A172 (cell line): ENCODE measurements at regions not wholly inside any gene's neighbourhood (a gene's known extent, or its start where the extent isn't known, plus 50 kb on each side); places are given as distances from the start of the nearest gene placed in this dataset.

ENCODE experiments used
- DNase-seq: peaks from one replicate; pipeline ENCODE4 v3.0.0-alpha.2; 2015; ENCODE audit warnings: low spot score

DNA sequence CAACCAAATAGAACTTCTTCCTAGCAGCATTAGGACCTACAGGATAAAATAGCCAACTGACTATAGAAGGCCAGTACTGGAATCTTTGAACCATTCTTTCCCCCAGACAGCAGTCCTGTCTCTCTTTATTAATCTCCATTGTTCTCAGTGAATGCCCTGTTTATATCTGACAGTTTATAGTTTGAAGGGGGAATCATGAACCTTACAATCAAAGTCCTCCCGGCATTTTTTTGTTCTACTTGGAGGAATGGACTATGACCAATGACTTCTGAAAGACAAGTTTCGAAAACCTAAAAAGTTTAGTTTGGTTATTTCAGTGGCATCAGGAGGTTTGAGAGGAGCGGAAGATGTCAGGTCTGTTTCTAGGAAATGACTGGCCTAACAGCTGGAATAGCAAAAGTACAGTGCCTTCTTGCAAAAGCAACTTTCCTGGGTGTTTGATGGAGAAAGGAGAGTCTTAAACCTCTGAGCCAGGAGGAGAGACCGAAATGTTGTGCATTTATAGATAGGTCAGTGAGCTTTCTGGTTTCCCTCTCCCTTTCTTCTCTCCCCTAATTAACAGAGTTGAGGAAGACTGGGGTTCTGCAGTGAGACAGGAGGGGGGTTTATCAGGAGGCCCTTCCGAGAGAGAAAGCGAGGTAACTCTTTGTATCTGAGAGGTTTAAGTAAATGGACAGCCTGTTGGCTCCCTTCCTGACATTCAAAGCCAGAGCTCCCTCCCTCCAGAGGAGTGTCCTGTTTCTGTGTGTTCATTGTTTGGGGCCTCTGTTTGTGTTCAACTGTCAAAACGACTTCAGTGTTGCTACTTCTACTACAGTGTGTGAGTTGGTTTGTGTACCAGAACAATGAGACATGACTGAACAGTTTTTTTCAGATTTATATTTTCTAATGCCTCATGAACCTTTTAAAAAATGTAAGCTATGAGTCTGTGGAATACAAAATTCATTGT is 383.0 kb upstream of the RARB start:
- DNase-seq = no peak

DNA sequence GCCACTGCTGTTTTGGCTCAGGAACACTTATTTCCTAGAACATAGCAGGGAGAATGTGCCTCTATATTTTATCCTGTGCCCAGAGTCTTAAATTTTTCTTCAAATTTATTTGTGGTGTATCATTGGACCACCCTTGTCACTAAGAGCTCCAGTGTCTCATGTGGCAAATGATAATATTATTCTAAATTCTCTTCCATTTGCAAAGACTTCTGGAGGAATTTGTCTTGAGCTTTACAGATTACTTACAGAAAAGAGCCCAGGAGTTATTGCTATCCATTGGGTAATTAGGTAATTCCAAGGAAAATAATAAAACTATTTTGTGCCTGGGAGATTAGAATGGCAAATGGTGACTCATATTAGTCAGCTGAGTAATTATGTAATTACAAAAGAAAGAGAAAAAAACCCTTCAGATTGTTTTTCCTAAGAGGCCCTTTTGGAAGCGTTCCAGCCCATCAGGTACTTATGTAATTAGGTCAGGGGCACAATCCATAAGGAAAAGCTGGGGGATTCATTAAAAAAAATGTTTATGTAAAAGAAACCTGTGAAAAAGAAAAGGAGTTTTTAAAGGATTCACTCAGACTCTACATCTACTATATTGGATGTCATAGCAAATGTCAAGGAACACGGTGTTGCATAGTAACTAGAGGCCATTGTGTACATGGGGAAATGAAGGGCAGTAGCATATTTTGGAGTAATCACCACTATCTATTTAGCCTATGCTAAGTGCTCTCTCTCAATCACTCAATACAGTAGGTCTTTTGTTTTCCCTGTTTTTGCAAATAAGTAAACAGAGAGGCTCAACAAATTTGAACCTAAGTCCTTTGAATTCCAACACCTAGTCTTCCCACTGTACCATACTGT is 380.9 kb upstream of the RARB start:
- no peak for DNase-seq

DNA sequence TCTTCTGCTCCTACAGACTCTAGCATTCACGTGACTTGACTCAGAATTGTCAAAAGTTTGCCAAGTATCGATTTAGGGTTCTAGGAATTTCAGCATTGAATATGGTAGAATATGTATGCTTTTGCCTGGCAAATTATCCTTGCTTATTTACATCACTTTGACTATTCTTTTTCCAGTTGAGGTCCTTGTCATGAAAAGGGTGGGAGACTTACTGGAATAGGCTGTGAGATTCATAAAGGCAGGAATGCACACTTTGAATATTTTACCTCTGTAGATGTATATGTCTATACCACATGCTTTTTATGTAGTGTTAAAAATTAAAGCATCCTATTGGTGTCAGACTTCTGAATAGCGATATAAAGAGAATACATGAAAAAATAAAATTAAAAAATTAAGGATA is 378.8 kb upstream of the RARB start:
- DNase-seq = no peak

DNA sequence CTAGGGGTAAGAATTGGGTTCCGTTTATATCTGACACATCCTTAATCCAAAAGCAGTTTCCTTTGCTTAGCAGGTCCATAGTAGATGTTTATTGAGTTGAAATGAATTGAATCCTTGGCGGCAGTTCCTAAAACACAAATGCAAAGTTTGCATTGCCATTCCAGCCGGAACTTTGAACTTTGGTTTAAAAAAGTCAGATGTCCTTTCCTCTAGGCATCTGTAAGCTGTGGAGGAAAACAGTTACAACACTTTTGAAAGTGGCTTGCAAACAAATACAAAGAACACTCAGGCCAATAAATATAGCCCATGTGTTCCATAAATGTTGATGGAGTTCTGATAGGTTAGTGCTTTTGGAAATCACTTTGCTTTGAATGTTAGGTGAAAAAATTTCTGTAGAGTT is 374.7 kb upstream of the RARB start:
- DNase-seq = no peak

DNA sequence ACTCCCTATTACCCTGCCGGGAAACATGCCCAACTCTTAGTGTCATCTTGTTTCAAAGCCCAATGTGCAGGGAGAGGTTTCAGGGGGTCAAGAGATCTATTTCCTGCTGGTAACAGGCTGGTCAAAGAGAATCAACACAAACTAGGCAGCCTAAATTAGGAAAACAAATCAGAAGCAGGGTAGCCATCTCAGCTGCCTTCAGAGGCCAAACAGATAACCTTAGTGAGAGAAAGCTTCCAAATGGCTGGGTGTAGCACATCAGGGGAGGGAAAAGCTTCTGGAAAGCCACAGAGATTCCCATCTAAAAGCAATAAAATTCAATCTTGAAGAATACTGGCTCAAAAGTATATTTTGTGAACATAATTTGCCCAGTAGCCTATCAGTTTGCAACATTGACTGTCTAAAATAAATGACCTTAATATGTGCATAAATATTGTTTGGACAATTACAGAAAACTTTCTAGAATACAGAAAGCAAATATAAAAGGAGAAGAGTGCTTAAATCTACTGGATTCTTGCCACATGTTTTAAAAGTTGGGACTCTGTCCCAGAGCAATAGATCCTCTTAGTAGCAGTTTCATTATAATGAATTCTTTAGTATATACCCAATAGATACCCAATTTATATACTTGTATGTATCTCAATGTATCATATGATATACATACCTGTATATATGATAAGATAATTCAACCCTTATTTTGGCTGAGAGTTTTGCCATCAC is 371.9 kb upstream of the RARB start:
- no peak for DNase-seq

DNA sequence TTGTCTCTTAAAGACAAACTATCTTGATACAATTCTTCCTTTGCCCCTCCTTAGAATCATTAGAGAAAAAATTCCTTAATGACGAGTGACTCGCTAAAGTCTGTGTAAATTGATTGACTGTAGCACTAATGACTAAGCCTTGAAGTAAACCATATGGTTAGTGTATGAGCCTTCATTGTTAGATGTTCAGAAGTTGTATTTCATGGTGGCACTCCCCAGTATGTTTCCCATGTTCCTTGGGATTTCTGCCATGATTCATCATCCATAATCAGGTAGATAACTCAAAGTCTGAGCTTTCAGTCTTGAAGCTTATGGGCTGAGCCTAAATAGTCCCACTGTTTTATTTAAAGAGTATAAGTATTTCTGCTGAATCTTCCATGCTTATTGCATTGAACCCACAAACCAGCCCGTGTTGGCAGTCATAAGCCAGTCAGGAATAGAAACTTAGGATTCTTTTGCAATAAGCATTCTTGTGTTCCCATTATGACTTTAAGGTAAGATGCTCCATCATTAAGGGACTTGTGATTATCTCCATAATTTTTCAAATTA is 371.2 kb upstream of the RARB start:
- DNase-seq = no peak

DNA sequence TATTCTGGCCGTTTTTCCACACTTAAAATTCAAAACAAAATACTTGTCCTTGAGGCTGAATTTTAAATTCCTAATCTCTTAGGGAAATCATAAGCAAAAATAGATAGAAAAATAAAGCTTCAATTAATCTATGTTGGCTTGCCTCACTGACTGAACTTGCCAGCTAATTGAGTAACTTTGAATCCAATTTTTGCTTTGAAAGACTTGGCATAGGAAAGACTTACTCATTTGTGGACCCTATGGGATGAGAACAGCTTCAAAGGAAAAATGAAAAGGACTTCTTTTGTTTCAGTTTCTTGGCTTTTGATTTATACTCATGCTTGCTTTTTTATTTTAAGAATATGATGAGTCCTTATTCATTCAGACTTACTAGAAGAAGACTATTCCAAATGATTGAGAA is 370.7 kb upstream of the RARB start:
- DNase-seq = no peak

DNA sequence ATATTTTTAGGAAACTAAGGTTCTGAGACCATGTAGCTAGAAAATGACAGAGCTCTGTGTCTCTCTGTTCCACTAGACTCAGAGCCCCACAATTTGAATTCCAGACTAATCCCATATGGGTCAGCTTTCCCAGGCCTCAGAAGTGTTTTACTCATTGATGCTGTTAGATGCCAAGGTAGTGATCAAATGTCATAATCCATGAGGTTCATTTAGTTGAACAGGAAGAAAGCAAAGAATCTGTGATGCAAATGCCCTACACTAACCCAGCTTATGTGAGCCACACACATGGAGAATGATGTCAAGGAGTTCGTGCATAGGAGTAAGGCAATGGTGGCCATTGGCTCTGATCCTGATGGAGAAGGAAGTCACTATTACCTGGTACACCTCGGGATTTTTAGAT is 363.4 kb upstream of the RARB start:
- no peak for DNase-seq

DNA sequence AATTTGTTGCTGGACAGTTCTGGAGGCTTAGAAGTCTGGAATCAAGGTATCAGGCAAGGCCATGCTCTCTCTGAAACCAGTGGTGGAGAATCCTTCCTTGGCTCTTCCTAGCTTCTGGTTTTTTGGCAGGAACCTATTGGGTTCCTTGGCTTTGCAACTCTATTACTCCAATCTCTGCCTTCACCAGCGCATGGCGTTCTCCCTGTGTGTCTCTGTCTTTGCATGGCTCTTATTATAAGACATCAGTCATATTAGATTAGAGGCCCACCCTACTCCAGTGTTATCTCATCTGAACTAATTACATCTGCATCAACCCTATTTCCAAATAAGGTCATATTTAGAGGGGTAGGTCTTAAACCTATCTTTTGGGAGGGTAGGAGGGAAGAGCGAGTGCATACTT is 358.1 kb upstream of the RARB start:
- no peak for DNase-seq

DNA sequence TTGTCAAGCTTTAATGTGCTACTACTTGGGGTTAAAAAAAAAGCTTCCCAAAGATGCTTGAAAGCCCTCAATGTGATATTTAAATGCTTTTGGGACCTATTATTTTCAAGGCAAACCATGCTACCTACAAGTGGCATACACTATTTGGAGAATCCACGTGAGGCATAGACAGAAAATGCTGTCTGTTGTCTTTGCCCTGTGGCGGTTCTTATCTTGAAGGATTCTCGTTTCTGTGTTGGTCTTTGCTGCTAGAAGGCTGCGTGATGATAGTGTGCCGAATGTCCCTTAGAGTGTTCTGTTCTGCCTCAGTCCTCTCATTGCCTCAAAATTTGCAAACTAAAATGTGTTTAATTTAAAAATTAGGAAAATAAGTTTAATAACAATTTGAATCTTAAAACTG is 356.2 kb upstream of the RARB start:
- no peak for DNase-seq

DNA sequence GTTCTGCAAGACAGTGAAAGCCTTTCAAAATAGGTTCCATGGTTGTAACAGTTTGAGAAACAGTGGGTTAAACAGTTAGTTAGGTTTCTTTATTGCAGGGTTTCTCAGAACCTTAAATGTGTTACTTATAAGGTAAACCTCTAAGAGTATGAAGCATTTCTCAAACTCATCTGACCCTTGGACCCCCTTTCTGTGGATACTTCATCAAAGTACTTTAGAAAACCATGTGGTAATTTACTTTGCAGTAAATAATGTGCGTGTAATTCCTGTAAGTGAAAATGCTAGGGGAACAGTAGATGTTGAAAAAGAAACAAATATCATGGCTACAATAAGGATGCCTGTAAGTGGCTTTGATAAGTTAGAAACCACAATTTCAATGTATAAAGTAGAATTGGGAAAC is 354.6 kb upstream of the RARB start:
- no peak for DNase-seq

DNA sequence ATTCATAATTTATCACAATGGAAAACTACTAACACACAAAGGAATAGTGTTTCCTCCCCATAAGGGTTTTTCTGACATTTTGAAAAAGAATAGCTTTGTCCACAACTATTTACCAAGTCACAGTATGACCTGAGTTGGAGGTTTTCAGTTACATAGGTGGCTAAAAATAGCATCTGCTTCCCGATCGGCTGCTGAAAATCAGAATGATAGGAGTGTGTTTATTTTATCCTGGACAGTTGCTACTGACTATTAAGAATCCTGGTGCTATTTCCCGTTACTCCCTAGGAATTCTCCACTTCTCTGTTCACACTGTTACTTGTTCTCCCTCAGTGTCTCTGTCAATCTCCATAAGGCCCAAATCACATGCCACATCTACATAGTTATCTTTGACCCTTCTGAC is 353.9 kb upstream of the RARB start:
- DNase-seq = no peak

DNA sequence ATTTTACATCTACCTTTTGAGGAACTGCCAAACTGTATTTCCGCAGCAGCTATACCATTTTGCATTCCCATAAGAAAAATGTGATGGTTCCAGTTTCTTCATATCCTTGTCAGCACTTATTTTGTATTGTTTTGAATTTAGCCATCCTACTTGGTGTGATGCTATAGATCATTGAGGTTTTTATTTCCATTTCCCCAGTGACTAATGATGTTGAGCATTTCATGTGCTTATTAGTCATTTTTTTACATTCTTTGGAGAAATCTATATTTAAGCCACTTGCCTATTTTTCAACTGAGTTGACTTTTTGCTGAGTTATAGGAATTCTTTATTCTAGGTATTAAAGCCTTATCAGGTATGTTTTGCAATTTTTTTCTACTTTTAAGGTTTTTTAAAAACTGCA is 347.6 kb upstream of the RARB start:
- DNase-seq = peak; percentile 5

DNA sequence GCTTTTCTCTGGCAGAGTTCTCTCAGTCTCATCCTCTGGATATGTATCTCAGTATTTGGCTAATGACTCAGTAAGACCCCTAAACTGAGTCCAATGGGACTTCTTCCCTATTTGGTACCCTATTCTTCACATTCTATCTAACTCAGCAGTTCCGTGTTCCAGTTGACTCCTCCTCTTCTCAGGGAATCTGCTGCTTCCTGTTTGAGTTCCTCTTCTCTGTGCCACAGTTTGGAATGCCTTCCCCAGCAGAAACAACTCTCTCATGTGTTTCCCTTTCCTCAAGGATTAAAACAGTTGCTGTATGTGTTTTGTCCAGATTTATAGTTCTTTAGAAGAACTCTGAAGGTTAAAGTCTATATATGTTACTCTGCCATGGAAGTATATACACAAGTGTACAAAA is 344.0 kb upstream of the RARB start:
- peak; percentile 3 for DNase-seq

DNA sequence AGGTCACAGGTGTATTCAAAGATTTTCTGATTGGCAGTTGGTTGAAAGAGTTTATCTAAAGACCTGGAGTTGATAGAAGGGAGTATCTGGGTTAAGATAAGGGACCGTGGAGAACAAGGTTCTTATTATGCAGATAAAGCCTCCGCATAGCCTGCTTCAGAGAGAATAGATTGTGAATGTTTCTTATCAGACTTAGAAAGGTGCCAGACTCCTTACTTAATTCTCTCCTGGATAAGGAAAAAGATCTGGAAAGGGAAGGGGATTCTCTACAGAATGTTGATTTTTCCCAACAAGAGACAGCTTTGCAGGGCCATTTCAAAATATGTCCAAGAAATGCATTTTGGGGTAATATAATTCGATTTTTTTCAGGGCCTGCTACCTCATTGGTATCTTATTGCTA is 341.3 kb upstream of the RARB start:
- no peak for DNase-seq

DNA sequence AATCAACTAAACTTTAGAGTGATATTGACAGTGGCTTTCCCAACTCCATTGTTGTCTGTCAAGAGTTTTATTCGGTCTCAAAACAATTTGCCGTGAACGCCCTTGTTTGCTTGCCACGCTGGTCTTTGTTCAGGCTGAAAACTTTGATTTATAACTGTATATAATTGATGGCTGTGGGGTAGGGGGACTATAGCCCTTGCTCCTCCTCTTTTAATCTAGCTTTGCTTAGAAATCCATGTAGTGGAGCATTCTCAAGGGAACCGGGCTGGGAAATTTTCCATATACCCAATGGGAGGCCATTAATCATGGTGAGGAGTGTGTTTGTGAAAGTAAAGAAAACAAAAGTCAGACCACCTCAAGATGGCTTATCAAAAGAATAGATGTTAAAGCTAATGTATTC is 339.8 kb upstream of the RARB start:
- no peak for DNase-seq

DNA sequence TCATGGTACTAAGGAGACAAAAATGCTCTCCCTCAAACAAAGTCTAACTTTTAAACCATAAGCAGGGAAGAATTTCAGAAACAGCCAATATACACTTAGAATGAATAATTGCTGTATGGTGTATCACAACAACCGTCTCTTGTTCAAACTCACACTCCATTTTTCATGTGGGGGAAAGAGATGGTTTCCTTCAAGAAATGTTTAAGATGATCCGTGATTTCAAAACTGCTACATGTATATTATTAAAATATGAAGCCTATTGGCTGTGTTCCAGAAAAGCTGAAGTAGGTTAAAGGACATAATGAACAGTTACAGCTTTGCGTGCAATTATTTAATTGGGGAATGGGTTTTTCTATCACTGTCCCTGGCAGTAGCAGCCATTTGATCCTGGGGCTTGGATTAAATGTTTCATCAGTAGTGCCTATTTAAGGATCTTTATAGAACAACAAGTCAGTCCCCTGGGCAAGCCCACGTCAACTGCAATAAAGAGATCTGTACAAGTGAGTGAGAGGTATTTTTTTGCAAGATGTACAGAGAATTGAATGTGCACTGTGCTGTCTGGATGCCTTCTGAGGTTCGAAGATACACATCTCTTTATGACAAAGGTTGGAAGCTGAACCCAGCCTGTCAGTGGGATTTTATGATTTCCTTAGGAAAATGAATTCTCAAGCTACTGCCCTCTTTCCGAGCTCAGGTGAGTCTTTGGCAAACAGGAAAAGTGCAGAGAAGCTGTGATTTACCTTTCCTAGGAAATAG is 337.2 kb upstream of the RARB start:
- no peak for DNase-seq

DNA sequence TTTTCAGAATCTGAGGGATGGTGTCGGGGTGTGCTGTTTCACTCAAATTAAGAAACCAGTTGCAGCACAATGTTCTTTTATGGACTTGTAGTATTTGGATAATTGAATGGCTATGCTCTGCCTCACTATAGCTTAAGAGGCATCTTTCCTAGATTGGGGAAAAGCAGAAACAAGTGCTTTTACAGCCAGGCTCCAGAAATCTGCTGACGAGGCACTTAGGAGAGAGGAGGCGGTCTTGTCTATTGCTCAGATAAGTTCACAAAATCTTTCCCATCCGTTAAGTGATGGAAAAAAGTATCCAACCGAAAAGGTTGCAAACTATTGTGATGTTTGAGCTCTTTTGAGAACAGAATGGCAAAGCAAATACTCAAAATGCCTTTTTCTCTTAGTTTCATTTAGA is 336.1 kb upstream of the RARB start:
- DNase-seq = no peak

DNA sequence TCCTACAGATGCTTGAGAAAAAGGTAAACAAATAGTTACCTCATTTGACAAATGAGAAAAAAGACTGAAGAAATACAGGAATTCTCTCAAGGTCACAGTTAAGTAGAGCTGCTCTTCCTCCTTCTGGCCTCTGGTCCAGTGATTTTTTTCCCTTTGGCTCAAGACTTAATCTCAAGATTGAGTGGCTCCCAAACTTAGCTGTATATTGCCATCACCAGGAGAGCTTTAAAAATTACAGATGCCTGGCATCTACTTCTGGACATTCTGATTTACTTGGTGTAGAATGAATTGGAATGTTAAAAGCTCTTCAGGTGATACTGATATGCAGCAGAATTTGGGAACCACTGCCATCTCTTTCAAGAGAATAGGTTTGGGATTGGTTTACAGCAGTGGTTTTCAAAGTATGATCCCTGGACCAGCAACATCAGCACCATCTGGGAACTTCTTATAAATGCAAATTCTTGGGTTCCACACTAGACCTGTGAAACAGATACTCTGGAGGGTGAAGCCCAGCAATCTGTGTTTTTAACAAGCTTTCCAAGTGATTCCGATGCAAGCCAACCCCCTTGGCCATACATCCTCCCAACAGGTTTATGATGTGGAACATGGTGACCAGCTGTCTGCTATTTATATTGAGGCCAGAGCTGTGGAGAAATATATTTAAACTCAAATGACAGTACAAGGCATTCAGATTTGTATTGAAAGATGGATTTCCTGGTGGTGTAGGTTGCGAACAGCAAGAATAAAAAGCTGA is 333.0 kb upstream of the RARB start:
- no peak for DNase-seq

DNA sequence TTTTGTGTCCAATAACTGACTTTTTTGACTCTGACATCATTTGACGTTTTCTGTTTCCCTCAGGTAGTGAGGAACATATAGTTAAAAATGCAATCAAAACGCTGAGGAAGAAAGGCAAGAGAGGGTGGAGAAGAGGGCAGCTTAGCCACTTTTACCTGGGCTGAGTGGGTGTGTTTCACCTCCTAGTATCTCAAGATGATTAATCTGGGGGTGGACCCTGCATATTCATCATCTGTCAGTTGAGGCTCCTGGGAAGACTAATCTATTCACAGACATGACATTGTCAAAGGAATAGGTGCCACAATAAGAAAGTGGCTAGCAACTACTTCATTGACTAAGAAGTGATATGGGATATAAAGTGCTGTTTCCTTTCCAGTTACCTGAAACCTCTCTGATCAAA is 331.5 kb upstream of the RARB start:
- DNase-seq = no peak

DNA sequence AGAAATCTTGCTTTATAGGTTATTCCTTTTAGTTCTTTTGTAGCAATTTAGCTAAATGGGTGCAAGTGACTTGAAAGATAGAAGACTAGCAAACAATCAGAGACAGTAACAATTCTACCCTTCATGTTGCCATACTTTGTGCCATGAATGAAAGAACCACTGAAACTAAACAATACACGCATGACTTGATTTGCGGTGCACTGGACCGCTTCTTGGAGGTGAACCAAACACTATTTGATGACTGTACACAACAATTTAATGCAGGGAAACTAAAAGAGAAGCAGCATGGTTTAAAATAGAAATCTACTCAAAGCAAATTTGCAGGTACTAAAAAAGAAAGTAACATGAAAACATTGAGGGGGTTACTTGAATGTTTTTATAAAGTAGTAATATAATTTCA is 331.0 kb upstream of the RARB start:
- no peak for DNase-seq
